GM19468 (cell line): ENCODE measurements at regions not wholly inside any gene's neighbourhood (a gene's known extent, or its start where the extent isn't known, plus 50 kb on each side); places are given as distances from the start of the nearest gene placed in this dataset.
"Not testable (repeated sequence)": the region's sequence is repeated elsewhere in the genome, so short reads cannot be mapped to it uniquely, and the experiment has no call there.

Experiments used
- ATAC-seq: cut with Tn5 transposase; IDR thresholded peaks from one replicate; pipeline ENCODE4 v1.9.1; 2021; ENCODE audit warnings: mild to moderate bottlenecking, moderate library complexity, moderate number of reproducible peaks; ENCODE audit not compliant: unreplicated experiment; ENCODE audit errors: extremely low read depth

DNA sequence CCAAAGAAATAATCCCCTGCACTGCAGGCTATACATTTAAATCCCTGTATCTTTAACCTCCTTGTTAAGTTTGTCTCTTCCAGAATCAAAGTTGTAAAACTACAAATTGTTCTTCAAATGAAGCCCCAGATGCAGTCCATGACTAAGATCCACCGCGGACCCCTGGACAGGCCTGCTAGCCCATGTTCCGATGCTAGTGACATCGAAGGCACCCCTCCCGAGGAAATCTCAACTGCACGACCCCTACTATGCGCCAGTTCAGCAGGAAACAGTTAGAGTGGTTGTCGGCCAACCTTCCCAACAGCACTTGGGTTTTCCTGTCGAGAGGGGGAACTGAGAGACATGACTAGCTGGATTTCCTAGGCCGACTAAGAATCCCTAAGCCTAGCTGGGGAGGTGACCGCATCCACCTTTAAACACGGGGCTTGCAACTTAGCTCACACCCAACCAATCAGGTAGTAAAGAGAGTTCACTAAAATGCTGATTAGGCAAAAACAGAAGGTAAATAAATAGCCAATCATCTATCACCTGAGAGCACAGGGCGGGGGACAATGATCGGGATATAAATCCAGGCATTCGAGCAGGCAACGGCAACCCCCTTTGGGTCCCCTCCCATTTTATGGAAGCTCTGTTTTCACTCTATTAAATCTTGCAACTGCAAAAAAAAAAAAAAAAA, 523.9 kb downstream of the REEP3 start:
- not testable (repeated sequence) for ATAC-seq

DNA sequence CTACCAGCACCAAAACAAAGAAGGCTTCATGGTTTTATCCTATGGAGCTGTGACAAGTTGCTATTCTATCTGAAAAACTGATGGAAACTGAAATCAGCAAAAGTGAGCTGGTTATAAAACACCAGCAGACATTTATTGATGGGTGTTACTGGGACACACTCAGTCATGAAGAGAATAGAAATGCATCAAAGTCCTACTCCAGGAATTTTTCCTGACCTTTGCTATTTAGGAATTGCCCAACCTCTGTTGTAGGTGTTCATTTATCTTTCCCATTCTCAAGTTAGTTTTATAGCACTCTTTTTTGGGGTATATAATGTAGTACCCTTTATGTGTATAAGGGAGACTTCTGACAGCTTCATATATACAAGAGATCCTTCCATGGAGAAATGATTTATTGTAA, 533.2 kb downstream of the REEP3 start:
- ATAC-seq = no peak

DNA sequence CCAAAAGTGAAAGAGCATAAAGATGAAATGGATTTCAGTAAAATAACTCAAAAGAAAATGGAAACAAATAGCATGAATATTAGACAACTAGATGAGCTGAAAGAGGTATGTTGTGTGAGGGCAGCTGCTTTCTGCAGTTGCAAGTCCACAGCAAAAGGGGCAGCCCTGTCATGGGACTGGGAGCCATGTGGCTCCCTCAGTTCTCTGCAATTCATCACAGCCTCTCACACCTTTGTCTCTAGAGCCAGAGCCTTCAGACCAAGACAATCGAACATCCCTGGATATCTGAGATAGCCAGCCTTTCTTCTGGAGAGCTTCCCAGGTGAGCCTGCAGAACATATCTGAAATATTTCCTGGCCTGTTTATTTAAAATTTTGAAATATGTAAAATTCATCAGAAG, 538.7 kb downstream of the REEP3 start:
- ATAC-seq = no peak

DNA sequence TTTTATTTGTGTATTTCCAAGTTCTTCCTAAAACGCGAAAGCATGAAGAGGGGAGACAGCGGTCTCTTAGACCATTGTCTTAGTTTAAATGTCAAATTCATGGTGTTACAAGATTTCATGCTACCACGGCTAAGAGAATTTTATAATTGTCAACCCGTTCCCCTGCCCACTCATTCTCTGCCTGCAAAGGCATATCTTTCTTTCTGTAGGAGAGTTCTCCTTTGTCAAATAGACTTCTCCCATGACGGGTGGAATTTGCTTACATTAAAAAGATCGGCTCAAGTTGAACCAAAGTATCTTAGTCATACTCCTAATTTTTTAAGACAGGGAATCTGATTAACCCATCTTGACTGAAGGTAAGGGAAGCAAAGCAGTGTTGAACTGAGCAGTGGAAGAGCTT, 539.2 kb downstream of the REEP3 start:
- ATAC-seq = no peak

DNA sequence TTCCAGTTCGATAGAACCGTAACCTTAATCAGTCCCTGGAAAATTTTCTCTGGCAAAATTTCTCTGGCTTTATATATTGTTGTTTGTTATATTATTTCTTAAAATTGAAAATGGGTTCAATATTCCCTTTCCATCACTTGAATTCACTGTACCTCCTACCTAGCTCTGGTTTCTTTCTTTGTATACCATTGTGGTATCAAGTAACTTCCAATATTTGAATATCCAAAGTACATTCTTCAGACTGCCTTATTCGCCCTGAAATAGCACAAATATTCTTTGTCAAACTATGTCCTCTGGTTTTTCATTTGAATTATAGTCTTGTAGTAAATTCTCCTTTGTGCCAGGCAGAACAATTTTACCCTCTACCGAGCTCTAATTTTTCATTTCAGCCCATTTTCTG, 541.6 kb downstream of the REEP3 start:
- no peak for ATAC-seq

DNA sequence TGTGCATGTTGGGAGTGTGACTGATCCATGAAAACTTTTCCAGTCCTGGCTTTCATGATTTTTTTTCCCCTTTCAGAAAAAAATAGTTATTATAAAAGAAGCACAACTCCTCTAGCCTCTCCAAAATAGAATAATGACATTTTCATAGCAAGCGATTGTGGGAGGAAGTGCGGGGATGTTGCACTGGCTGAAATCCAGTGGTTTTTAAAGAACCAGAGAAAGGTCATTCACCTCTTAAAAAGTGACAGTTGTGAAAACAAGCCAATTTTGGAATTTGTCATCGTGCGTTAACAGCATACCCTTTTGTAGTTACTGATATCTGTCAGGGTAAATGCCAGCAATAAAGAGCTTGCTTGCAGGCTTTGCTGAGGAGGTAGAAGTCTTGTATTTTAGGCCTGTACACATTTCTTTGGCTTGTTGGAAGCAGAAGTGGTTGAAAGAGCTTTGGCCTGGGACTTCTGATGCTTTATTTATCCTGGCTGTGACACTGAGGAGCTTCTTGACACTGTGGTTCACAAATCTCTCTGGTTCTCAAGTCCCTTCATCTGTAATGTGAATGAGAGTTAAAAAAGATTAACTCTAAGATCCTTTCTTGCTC, 545.9 kb downstream of the REEP3 start:
- ATAC-seq = no peak

DNA sequence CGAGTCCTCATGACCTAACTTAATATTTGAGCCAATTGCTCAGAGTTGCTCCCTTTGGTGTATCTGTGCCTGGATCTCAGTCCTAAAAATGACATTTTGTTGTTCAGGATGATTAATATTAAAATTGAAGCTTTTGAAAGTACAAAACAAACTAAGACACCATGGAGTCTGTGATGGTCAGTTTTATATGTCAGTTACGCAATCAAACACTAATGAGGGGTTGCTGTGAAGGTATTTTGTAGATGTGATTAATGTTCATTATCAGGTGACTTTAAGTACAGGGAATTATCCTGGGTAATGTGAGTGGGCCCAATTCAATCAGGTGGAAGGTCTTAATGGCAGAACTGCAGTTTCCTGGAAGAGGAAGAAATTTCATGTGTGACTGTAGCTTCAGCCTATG, 546.7 kb downstream of the REEP3 start:
- ATAC-seq = no peak

DNA sequence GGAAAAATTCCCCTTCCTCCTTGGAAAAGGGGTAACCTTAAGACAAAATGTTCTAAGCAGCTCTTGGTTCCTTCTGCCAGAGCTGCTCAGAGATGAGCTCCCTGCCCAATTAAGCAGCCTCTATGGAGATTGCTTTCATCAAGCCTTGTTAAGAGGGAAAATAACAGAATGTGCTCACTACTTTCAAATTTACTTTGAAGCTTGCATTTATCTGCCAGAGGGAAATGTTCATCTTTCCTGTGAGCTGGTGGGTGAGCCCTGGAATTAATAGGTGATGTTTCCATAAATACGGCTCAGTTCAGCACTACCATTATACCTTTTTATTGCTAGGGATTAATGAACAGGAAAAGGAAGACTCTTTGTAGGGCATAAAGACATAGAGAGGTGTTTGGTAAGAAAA, 549.0 kb downstream of the REEP3 start:
- no peak for ATAC-seq

DNA sequence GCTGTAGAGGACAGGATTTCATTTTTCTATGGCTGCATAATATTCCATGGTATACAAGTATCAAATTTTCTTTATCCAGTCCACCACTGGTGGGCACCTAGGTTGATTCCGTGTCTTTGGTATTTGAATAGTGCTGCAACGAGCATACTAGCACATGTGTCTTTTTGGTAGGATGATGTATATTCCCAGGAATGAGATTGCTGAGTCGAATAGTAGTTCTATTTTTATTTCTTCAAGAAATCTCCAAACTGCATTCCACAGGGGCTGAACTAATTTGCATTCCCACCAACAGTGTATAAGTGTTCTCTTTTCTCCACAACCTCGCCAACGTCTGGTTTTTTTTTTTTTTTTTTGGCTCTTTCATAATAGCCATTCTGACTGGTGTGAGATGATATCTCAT, 550.0 kb downstream of the REEP3 start:
- ATAC-seq = no peak

DNA sequence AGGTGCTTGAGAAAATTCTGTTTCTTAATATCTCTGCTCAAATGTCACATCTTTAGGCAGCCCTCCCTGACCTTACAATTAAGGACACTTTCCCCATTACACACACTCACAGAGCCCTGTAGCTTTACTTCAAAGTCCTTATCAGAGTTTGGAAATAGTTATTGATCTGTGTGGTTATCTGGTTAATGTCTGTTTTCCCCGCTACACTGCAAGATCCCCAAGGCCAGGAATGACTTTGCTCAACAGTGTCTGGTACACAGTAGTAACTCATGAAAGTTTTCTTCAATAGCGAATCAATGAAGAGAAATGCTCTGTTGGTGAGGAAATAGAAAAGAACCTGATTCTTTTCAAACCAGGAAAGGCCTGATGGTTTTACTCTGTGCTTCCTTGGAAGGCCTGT, 554.4 kb downstream of the REEP3 start:
- ATAC-seq = no peak

DNA sequence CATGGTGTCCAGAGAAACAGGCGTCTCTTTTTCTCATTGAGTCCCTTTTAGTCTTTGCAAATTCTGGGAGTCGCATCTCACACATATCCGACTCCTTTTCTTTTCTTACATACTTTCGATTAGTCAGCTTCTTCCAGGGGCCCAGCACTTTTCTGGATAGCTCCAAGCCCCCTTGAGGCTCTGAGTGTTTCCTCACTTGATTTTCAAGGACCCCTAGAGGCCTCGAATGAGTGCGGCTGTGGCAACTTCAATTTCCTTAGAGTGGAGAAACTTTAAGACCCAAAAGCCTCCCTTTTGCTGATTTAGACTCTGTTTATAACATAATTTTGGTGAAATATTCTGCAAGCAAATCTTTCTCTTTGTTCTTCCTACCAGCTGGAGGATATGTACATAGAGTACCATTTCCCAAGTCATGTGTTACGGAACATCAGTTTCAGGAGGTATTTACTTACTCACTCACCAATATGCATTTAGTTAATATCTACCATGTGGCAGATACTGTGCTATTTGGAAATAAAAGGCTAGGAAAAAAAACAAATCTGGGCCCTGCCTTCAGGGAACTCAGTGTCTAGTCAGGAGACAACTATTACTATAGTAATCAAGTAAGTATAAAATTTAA, 555.2 kb downstream of the REEP3 start:
- ATAC-seq = no peak

DNA sequence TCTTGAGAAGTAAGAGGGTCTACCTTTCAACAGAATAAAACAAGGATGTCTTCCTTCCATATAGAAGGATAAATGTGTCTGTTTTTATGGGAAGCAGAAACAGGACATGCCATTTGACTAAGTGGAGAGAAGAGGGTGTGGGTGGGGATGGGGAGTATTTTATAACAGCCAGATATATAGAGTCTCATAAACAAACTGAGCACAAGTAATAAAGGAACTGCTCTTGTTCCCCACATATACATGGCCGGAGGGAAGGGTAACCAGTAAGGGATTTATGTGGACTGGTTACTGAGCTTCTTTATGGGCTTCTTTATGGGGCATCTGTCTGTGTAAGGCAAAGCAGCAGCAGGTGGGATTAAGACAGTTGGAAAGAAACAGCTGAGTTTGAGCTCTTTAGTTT, 558.1 kb downstream of the REEP3 start:
- ATAC-seq = no peak

DNA sequence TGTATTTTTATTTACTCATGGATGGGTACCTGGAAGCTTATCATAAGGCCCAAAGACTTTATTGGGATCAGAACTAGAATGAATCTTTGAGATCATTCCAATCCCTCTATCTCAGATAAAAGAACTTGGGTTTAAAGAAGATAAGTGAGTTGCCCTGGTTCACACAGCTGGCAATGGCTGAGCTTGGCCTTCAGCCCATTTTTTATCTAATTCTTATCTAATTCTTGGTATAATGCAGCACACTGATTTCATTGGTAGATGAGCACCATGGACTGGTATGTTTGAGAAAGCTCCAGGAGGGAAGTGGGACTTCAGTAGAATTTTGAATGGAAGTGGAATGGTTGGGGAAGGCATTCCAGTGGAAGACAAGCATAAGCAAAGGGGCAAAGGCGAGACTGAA, 558.9 kb downstream of the REEP3 start:
- ATAC-seq = no peak

DNA sequence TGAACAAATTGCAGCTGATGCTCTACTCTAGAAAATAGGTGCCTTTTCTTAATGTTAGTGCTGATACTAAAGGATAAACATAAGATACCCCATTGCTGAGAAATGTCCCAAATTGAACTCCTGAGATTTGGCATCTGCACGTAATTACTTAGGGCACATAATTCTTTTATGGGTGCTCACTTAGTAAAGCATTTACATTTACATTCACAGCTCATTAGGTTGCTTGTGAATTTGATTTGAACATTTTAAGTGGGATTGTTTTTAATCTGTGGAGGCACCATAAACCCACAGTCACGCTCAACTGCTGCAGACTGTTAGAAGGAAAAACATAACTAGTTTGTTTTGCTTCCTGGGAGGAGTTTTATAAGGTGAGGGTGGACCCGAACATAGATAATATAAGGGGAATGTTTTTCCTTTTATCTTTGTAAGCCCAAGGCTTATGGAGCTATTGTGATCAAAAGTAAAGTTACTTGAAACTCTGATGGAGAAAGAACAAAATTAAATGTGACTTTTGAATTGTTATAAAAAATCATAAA, 560.8 kb downstream of the REEP3 start:
- no peak for ATAC-seq

DNA sequence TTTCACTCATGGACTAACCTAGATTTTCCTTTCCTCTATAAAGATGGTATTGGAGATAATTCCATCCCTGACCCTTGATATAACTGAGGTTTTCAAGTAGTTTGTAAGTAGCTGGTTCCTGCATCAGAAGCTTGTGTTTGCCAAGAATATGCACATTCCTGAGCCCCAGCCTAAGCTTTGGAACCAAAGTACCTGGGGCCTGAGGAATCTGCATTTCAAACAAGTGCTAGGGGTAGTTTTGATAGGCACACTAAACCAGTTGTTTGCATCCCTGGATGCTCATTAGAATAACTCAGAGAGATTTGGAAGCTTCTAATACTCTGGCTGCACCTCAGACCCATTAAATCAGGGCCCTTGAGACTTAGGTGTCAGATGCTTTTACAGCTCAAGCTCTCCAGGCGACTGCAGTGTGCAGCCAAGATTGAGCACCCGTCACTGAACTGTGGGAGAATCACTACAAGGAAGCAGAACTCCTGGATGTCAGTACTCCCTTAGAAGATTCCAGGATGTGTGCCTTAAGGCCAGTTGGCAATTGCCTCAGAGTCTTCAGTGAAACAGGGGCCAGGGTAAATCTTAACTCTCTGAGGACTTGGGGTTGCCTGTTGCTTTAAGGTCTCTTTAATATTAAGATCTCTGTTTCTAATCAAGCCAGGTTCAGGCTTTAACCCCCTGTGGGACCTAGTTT, 565.0 kb downstream of the REEP3 start:
- ATAC-seq = no peak

DNA sequence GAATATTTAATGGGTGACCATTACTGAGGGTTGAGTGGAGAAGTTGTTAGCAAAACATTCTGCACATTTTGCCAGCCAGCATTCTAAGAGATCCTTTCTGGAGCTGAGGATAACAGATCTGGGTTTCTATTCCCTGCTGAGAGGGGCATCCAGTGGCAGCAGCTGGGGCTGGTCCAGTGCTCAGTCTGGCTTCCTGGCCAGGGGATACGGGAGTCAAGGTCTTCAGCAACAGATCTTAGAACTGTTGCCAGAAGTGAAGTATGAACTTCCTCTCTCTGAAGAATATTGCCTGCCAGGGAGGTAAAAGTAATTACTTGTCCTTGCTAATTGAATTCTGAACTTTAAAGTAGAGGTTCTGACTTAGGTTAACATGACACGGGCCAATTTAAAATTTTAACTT, 568.4 kb downstream of the REEP3 start:
- ATAC-seq = no peak

DNA sequence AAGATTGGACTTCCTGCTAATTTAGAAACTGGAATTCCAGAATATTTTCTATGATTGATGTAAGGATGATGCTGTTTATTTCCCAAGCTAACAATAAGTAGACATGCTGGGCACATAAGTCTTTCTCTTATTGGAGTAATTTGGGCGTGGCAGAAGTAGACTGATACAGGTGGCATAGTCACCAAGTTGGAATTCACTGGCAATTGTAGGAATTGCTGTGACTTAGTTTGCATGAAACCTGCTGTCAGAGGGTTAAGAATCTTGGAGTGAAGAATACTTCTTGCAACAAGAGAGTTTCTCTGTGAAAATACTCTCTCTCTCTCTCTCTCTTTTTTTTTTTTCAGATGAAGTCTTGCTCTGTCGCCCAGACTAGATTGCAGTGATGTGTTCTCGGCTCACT, 569.7 kb downstream of the REEP3 start:
- ATAC-seq = no peak

DNA sequence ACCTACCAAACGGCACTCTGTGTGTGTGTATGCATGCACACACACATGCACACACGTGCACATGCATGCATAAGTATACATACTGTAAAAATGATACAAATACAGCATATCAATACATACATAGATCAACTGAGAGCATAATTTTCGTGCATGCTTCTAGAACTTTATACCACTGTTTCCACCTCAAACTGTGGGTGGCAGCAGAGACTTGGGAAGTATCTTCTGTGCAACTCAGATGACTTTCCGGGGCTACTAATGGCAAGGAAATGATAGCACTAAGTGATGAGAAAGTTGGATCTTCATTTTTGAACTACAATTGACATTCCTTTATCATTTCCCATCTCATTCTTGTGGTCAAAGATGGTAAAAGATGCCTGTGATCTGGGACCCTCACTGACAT, 570.7 kb downstream of the REEP3 start:
- ATAC-seq = no peak

DNA sequence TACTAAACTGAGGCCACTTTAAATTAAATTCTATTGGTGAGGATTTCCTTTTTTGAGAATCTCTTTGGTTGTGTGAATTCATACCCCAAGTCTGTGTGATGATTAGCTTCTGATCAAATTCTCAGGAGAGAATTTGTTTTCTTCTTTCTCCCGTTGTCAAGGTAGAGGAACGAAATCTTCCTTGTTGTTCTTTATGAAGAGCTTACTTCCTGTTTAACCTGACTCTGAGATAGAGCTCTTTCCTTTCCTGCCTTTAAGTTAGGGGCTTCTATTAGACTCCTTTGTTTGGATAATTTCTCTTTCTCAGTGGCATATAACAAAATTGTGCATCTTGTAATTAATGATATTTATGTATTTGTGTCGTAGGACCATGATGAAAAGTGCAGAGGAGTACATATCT, 572.1 kb downstream of the REEP3 start:
- no peak for ATAC-seq

DNA sequence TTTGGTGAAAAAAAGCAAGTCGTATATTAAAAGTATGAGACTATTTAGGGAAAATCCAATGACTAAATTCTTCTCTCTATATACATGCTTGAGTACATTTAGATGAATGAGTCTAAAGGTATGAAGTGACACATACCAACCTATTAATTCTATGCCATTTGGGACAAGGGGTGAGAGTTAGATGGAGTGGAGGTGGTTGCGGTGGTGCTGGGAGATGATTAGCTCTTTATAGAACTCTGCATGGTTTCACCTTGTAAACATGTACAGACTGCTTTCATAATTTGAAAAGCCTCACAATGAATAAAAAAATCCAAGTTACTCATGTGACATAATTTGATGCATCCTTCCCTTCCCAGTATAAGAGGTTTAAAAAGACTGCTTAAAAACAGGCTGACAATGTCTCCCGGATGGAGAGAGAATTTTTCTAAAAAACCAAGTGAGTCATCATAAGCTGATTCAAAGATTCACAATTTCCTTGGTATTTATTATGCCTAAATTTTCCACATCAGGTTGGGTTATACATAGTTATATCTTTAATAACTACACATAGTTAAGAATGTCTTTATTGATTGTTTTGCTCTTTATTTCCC, 572.8 kb downstream of the REEP3 start:
- ATAC-seq = no peak

DNA sequence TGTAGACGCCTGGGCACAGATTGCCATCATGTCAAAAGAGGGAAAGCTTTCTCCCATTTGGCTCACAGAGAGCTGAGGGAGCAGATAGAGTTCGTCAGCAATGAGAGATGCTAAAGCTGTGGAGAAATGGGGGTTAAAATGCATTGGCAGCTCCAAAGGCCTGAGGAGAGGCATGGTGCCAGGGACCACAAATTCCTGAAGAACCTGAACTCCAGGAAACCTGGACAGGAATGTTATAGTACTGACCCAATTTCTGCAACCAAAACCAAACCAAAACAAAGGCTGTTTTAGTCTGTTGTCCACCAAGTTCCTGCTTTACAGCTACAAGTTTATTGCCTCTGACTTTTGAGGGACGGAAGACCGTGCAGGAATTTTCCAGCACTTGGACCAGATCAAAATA, 575.7 kb downstream of the REEP3 start:
- ATAC-seq = no peak
